Tibial artery (tissue), 4 donors: ENCODE measurements at regions not wholly inside any gene's neighbourhood (a gene's known extent, or its start where the extent isn't known, plus 50 kb on each side); places are given as distances from the start of the nearest gene placed in this dataset.

ENCODE experiments used
- DNase-seq, 2 donors: peaks; one replicate each; pipeline ENCODE4 v3.0.0-alpha.2; 2019
- H3K27ac ChIP-seq, 2 donors: fragments of 200-600 bp; sonication (generic) in 1 of 2; 1 replicate in 1 of 2; 2 replicates in 1 of 2; pipeline ENCODE4 v1.5.1; 2018 to 2019; ENCODE audit warnings: mild to moderate bottlenecking in 1 of 2
- H3K27me3 ChIP-seq, 2 donors: fragments of 200-600 bp; sonication (generic) in 1 of 2; one replicate each; pipeline versions ENCODE4 v1.5.1 to v1.6.0; 2016 to 2019
- H3K36me3 ChIP-seq, 3 donors: fragments of 200-600 bp; sonication (generic) in 2 of 3; one replicate each; pipeline ENCODE4 v1.5.1; 2016 to 2019; ENCODE audit warnings: mild to moderate bottlenecking in 2 of 3
- H3K4me1 ChIP-seq, 4 donors: fragments of 200-600 bp; sonication (generic) in 2 of 4; 1 replicate in 3 of 4; 2 replicates in 1 of 4; pipeline ENCODE4 v1.5.1; 2016 to 2019
- H3K4me3 ChIP-seq, 2 donors: fragments of 200-600 bp; sonication (generic) in 1 of 2; 1 replicate in 1 of 2; 2 replicates in 1 of 2; pipeline ENCODE4 v1.5.1; 2018 to 2019; ENCODE audit warnings: mild to moderate bottlenecking in 2 of 2
- H3K9me3 ChIP-seq, 3 donors: fragments of 200-600 bp; sonication (generic) in 1 of 3; one replicate each; pipeline ENCODE4 v1.5.1; 2016 to 2019
- intact Hi-C: fragments of 100-400 bp; cut with DNase I; formaldehyde crosslinking; loops from one replicate; pipeline ENCODE4 v1.15.0; 2023; ENCODE audit warnings: low total_unique reads
- TF ChIP-seq, protein P1 (sequence below), 2 experiments: fragments of 200-600 bp in 1 of 2; fragments of 450-650 bp in 1 of 2; IDR thresholded peaks; one replicate each; pipeline ENCODE4 v1.5.1; 2017 to 2019; ENCODE audit warnings: antibody characterized with exemption in 2 of 2, mild to moderate bottlenecking in 1 of 2, moderate library complexity in 1 of 2

DNA sequence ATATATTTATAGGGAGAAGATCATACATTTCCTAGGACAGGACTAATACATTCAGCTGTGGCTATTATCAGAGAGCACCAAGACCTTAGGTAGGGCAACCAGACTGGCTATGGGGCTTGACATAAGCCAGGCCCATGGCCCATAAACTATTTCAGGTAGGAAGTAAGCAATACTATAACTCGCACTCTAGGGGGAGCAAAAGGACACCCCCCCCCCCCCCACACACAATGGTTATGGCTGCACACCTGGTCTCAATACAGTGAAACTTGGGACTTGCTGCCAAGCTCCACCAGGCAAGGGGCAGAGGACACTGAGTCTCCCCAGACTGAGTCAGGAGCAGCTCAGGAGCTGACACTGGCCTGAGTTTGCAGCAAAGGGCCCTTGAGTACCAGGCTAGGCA is 348.9 kb upstream of the ASIC2 start:
- Histone ChIP-seq H3K4me3 (no peak overlapping the region), H3K27me3 (no peaks in the 10 kb centered on the region)

GRCh38 chr17:33647956-33648355 is 354.9 kb upstream of the ASIC2 start:
- Histone ChIP-seq H3K9me3 (no peaks in the 10 kb centered on the region), H3K27me3 (no peaks in the 10 kb centered on the region), H3K27ac (no peak overlapping the region), H3K4me3 (no peak overlapping the region), H3K36me3 (no peaks in the 10 kb centered on the region), H3K4me1 (no peaks in the 10 kb centered on the region)
- intact Hi-C loops: no loop called here
- TF ChIP-seq, protein P1, sequence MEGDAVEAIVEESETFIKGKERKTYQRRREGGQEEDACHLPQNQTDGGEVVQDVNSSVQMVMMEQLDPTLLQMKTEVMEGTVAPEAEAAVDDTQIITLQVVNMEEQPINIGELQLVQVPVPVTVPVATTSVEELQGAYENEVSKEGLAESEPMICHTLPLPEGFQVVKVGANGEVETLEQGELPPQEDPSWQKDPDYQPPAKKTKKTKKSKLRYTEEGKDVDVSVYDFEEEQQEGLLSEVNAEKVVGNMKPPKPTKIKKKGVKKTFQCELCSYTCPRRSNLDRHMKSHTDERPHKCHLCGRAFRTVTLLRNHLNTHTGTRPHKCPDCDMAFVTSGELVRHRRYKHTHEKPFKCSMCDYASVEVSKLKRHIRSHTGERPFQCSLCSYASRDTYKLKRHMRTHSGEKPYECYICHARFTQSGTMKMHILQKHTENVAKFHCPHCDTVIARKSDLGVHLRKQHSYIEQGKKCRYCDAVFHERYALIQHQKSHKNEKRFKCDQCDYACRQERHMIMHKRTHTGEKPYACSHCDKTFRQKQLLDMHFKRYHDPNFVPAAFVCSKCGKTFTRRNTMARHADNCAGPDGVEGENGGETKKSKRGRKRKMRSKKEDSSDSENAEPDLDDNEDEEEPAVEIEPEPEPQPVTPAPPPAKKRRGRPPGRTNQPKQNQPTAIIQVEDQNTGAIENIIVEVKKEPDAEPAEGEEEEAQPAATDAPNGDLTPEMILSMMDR (IDR thresholded peaks at IDR 0.05): peak; percentile 57 to 64
- no peak for DNase-seq

More for the DNA sequence above, 348.9 kb upstream of the ASIC2 start:
- intact Hi-C loops: loop anchor here (5.0 kb wide), 1 partner anchor 395 kb away; no protein-coding TSS in a partner anchor
- TF ChIP-seq, protein P1 (IDR thresholded peaks at IDR 0.05): no peak
- Histone ChIP-seq H3K9me3 (no peaks in the 10 kb centered on the region), H3K27ac (no peak overlapping the region), H3K36me3 (no peaks in the 10 kb centered on the region), H3K4me1 (no peaks in the 10 kb centered on the region)
- DNase-seq: no peak

DNA sequence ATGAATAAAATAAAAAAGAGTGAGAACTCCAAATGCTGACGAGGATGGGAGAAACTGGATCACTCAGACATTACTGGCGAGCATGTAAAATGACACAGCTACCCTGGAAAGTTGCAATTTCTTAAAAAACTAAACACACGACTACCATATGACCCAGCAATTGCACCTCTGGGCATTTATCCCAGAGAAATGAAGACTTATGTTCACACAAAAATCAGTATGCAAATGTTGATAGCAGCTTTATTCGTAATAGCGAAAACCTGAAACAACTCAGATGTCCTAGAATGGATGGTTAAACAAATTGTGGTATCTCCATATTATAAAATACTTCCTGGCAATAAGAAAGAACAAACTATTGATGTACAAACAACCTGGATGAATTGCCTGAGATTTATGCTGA is 357.2 kb upstream of the ASIC2 start:
- intact Hi-C loops: no loop called here
- TF ChIP-seq, protein P1 (IDR thresholded peaks at IDR 0.05): no peak

GRCh38 chr17:33651686-33652085 is 358.6 kb upstream of the ASIC2 start:
- Histone ChIP-seq H3K36me3 (no peaks in the 10 kb centered on the region), H3K27me3 (no peaks in the 10 kb centered on the region), H3K4me3 (no peak overlapping the region), H3K27ac (no peak overlapping the region), H3K4me1 (no peaks in the 10 kb centered on the region), H3K9me3 (no peaks in the 10 kb centered on the region)
- DNase-seq: no peak
- TF ChIP-seq, protein P1 (IDR thresholded peaks at IDR 0.05): no peak
- intact Hi-C loops: no loop called here

More for the DNA sequence above, 357.2 kb upstream of the ASIC2 start:
- Histone ChIP-seq H3K9me3 (no peaks in the 10 kb centered on the region), H3K27me3 (no peaks in the 10 kb centered on the region), H3K4me3 (no peak overlapping the region), H3K27ac (no peak overlapping the region), H3K4me1 (no peaks in the 10 kb centered on the region), H3K36me3 (no peaks in the 10 kb centered on the region)
- no peak for DNase-seq

DNA sequence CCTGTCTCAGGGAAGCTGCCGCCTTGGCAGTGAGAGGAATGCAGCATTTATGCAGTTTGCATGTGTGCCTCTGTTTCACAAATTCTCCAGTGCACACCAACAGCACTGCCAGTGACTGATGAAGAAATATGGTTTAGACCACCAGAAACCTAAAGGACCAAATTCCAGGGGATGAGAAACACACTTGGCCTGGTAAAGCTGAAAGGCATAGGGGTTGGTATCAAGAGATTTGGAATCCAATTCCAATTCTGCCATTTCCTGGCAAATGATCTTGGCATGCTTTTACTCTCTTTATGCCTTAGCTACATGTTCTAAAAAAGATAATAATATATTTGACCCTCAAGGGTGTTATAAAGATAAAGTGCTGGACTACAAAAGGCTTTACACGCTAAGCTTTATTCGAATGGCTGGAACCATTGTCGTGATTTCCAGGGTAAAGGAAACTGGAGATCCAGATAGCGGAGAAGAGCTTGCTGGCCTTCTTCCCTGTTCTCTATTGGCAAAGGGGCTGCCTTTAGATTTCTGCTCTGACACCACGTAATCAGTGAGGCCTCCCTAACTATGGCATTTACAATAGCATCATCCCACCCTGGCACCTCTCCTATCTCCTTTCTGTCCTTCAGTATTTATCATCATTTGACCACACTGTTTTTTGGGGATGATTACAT is 359.8 kb upstream of the ASIC2 start:
- TF ChIP-seq, protein P1 (IDR thresholded peaks at IDR 0.05): no peak
- intact Hi-C loops: no loop called here
- no peaks in the 10 kb centered on the region for H3K27me3 ChIP-seq
- no peaks in the 10 kb centered on the region for H3K4me1 ChIP-seq
- H3K27ac ChIP-seq: no peak overlapping the region
- DNase-seq: no peak
- H3K4me3 ChIP-seq: no peak overlapping the region
- H3K36me3 ChIP-seq: no peaks in the 10 kb centered on the region
- H3K9me3 ChIP-seq: no peaks in the 10 kb centered on the region
